ELR (cell line): ENCODE measurements at regions not wholly inside any gene's neighbourhood (a gene's known extent, or its start where the extent isn't known, plus 50 kb on each side); places are given as distances from the start of the nearest gene placed in this dataset.

Experiments
- DNase-seq: peaks from one replicate; pipeline ENCODE4 v3.0.0-alpha.2; 2015; ENCODE audit warnings: low read depth

DNA sequence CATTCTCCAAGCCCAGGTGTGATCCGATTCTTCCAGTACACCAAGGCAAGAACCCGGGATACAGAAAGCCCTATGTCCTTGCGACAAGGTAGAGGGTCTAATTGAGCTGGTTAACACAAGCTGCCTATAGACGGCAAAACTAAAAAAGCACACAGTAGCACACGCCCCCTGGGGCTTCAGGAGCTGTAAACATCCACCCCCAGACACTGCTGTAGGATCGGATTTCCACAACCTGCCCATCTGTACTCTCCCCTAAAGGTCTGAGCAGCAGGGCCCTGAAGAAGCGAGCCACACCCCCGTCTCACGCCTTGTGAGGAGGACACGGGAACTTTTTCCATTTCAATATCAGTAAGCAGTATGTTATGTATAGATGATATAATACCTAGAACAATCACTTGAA lies 624.7 kb downstream of the BUD13 start:
- DNase-seq: no peak

DNA sequence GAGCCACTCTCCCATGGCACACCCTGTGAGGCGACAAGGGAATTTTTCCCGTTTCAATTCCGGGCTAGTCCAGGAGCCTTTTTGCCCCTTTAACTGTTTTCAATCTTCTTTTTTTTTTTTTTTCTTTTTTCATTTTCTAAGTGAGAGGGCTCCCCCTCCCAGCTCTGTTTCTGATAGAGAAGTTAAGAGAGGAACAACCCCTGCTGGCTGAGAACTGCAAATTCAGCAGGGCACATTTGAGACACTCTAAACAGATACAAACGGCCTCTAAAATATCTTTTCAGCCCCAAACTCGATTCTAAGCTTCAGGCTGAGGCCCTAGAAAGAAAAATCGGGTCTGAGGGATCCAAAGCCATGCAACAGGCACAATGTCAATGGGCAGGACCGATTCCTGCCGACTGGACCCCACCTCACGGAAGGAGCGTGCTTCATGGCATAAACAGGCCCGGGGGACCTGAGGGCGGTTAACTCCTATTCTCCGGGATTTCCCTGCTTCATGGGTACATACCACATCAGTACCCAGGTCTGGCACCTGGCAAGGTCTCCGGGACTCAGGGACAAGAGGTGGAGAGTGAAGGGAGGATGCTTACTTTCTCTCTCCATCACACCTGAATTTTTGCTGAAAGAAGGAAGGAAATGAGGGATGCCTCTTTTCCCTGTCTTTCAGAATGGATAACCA lies 627.5 kb downstream of the BUD13 start:
- DNase-seq: no peak

DNA sequence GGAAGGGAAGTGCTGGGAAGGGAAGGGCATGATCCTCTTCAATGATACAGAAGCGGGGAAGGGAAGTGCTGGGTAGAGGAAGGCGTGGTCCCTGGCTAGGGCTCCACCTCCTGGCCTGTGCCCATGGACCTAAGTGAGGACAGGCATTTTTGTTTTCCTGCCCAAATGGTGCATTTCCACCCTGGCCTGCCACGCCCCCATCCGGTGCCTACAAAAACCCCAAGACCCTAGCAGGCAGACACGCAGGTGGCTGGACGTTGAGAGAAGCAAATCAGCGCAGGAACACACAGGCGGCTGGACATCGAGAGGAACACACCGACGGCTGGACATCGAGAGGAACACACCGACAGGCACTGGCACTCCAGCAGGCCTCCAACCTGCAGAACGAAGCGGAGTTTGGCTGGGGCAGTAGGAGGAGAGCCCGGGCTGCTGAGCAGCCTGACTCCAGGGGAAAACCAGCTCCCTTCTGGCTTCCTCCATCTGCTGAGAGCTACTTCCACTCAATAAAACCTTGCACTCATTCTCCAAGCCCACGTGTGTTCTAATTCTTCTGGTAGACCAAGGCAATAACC lies 628.3 kb downstream of the BUD13 start:
- DNase-seq: no peak

DNA sequence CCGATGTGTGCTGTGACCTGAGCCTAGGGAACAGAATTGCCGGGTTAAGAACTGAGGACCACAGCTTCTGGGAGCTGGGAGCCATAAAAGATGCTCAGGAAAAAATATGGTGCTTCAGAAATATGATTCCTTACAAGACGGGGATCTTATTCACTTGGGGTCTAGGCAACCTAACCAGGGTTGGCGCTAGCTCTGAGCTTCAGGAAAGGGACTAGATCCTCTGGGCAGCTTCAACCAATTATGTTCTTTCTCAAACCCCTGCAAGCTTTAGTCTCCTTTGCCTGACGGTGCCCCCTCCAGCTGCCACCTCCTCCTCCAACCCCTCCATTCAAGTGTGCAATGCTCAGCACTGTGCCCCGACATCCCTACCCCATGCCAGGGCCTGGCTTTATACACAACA lies 634.1 kb upstream of the CADM1 start:
- DNase-seq: no peak

DNA sequence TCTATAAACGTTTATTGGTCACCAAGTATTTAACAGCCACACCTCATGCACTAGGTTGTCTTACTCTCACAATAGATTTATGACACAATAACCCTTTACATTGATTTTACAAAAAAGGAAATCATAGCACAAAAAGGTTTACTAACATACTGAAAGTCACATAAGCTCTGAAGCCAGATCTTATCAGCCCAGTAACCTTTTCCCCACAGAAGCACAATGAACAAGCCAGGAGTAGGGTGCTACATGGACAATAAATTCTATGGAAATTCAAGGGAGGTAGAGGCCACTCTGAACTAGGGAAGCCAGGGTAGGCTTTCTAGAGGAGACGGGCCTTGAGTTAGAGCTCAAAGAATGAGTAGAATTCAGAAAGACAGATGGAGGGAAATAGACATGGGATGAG lies 633.5 kb upstream of the CADM1 start:
- no peak for DNase-seq

DNA sequence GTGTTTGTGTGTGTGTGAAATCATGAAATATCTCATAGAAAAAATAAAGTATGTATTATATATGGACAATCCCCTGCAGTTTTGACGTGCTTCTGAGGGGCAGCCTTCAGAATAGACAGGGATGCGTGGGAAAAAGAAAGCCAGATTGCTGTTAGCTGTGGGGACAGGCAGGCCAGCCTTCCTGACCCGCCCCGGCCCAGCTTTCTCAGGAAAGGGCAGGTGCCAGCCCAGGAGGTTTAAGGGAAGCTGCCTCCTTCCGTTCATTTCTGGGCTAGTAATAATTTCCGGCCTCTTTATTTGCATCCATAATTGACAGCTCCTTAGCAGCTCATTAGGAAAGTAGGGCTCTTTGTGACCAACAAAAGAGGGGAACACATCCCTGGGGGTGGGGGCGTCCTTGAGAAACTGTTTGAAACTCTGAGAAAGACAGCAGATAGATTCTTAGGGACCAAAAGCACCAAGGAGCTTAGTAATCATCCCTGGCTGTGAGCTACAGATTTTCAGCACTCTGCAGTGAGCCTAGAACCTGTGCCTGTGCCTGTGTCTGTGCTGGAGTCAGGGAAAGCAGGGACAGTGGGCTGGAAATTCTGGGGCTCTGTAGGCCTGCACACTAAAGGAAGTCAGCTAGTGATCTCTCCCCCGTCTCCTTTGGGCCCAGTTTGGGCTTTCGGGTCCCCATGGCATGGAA lies 632.9 kb upstream of the CADM1 start:
- DNase-seq: no peak

DNA sequence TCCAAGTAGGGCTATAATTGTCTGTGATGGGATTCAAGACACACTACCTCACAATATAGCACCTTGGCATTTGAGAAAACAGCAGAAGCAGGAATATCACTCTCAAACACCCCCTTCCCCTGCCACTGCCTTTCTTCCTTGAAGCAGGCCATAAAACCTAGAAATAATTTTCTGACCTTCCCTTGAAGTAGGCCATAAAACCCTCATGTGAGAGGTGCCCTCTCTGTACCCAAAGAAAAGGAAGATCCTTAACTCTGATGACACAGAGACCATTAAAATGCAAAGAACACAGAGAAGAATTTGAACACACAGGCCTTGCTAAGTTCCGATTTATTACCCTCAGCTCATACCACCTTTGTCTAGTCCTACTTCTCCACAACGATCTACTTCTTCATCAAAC lies 631.7 kb upstream of the CADM1 start:
- DNase-seq: no peak

DNA sequence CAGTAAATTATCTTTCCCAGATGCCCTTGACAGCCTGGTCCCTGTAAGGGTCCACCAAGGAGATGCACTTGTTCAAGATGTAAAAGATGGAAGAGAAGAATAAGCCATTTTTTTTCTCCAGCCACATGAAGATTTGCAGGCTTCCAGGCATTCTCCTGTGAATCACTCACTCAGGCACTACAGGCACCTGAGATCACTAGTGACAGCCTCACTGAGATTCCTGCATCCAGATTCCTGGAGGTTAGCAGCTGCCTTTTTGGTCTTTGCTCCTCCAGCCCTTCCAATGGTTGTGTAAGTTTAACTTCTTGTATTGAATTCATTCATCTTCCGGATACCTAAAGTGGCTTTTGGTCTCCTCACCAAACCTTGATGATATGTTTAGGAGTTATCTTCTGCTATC lies 630.2 kb upstream of the CADM1 start:
- DNase-seq: no peak

DNA sequence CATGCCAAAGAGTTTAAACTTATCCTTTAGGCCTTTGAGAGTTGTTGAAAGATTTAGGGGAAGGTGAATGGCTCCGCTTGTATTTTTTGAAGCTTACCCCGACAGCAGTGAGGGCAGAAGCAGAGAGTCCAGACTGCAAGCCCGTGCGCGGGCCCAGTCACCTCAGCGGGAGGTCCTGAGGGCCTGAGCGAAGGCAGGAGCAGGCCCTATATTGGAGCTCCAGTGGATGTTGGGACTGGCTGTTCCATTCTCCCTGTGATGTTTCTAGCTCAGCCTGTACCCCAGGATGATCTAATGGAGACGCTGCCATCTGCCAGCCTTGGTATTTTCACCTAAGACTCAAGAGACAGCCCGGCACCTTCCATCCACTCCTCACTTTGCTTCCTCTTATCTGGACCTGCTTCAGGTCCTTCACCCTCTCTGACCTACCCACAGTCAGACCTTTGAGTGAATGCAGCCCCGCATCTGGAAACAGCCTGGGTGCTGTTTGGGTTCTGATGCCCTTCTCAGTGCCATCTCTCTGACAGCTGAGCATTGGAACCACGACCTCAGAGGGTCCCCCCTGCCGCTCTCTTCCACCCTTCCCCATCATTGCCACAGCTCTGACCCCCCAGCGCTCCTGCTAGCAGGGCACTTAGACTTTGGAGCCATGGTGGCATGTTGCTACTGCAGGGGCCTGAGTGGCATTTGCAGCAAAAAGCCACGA lies 628.2 kb upstream of the CADM1 start:
- no peak for DNase-seq

DNA sequence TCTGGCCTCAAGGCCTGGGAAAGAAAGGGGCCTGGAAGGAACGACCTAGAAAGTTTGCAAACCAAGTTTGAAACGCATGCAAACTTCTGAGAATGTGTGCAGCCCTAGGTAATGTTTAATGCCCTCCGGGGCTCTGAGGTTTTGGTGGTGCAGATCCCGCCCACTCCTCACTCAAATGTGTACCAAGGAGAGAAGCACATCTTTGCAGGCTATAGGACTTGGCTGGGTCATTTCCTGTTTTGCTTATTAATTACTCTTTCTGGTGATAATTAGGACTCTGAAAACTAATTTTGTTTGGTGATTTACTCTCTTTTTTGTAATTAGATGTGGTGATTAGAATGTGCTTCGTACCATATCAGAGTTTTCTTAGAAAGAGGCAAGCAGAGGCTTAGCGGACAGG lies 625.9 kb upstream of the CADM1 start:
- no peak for DNase-seq

DNA sequence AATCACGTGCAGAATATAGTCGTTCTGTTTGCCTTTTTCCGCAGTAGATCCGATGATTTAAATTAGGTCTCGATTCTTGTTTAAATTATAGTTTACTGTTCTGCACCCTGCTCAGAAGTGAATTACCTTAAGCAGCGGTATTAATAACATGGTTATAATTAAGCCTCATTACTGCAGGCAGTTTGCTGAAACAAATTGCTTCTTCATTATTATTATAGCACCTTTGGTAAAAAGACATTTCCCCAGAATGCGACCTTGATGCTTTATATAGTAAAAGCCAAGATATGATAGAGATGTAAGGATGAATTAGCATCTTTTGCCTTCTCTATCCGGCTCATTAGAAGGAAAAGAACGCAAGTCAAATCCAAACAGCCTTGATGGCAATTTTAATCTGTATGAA lies 625.2 kb upstream of the CADM1 start:
- no peak for DNase-seq

DNA sequence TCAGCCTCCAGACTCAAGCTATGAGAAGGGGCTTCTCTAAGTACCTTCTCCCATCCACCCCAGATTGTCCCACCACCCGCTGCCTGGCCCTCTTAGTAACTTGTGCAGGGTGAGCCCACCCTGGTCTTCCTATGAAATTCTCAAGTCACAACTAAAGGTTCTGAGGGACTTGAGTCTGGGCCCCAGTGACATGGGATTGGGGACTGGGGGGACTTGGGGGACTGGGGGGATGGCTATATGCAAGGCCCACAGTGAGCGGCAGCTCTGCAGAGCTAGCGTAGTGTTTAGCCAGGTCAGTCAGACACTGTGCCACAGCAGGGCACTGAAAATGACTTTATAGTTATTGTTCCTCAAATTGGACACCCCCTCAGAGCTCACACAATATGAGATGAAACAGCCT lies 622.3 kb upstream of the CADM1 start:
- DNase-seq: no peak

DNA sequence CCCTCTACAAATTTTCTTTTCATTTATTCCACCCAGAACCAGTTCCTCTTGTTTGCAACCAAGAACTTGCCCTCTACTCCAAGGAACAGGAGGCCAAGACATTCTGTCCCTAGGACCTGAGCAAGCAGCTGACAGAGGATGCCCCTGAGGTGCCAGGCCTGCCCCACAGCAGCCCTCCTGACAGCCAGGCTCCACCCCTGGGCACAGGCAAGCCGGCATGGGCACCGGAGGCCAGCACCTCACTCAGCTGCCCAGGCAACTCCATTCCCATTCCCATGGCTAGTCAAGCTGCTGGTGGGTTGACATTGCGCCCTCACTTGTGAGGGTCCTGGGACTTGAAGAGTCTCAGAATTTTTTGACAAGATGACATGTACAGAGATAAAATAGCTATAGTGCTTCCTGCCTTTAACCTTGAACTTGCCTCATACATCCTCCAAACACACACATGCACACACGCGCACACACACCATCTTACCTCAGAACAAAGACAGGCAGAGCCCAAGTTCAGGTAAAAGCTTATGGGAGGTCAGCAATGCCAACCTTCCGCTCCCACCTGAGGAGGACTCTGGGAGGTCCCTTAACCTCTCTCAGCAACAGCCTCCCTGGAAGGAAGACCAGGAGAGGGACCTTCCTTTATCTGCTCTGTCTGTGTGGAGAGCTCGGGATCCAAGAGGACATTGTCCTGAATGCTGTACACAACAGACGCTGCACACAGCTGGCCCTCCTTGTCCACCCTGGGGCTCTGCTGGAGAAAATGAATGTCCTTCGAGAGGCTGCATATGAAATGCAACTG lies 620.9 kb upstream of the CADM1 start:
- DNase-seq: no peak

DNA sequence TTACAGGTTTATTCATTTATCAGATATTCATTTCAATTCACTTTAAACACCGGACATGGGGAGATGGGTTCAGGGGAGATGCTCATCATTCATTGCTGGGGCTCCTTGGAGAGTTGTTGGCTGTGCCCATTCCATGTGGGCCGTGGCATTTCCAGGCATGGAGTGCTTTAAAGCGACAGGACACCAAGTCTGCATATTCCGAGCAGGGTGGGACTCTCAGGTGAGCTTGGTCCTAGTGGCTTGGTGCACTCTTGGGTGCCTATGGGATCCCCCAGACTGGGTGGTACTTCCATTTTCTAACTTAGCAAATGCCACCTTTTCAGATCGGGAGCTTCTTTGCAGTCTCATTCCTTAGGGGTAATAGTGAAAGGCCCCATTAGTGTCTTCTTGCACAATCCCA lies 619.5 kb upstream of the CADM1 start:
- DNase-seq: no peak

DNA sequence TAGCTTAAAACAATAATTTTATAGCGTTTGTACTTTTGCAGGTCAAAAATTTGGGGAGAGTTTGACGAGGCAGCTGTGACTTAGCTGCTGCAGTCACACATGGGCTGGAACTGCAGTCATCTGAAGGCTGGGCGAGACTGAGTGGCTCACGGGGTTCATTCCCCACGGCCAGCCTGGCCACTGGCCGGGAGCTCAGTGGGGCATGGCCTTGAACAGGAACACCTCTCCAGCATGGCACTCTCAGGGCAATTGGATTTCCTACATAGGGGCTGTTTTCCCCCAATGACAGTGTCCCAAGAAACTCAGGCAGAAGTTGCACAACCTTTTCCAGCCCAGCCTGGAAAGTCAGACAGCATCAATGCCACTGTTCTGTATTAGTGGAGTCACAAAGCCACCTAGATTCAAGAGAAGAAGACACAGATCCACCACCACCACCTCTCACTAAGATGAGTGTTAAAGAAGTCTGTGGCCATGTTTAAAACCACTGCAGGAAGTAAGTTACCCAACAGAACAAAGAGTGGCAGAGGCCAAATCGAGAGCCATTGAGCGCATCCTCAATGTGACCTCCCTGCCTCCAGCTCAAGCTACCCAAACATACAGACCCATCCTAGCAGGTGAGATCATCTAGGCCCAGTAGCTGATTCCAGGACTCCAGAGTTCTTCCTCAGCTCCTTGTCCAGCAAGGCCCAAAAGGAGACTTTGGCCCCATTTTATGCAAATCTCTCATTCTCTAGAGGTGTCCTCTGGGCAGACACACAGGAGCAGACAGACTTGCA lies 618.7 kb upstream of the CADM1 start:
- no peak for DNase-seq

DNA sequence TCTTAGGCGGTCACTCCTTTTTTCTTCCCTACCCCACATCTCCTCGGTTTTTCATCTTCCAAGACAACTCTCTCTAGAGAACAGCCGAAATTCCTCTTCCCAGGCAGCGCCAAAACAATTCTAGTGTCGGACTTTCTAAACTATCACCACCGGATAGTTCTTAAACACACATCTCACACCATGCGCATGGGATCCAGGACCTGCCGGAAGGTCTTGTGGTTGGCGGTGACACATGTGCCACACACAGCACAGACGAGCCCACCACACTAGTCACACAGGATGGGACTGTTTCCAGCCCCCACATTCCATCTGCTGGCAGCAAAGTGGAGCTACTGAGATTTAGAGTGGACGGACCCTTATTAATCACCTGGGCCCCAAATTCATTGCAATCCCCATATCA lies 614.9 kb upstream of the CADM1 start:
- no peak for DNase-seq

DNA sequence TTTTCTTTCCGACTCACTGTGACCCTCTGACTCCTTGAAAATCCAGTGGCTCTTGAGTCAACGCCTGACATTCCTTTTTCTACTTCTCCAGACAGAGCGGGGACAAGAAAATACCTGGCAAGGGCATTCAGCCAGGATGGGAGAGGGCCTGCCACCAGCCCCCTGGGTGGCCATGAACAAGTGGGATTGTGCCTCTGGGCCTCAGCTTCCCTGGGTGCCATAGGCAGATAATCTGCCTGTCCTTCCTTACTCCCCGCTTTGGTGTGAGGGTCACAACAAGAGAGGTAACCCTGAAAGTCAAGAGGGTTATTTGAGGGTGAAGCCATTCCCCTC lies 613.9 kb upstream of the CADM1 start:
- DNase-seq: no peak

DNA sequence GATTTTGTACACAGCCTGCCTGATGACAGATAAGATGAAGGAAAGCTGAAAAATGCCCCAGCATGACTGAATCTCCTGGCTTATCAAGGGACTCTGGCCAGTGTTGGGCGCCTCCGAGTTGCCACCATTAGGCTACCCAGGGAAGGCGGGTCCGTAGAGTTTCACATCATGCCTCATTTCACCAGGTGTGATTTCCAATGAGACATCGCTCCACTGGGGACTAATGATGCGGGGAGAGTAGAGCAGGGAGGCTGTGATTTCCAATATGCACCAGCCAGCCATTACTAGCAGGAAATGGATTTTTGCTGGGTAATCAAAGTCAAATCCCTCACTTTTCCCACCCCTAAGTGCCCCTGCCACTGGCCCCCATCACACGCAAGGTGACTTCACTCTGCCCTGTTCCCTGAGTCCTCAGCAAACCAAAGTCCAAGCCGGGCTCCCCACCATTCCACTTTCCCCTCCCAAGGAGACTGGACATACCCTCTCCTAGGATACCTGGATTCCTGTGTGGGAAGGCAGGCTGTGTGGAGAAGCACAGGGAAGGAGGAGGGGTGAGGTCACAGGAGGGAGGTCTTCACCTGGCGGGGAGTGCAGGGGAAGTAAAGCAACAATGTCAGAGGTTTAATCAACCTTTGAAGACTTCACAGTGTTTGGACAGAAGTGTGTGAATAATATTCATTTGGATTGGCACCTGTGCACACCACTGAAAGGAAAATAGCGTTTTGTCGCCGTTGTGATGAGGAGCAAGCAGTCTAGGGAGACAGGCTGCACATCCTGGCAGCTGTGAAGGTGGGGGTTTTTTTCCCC lies 613.3 kb upstream of the CADM1 start:
- no peak for DNase-seq

DNA sequence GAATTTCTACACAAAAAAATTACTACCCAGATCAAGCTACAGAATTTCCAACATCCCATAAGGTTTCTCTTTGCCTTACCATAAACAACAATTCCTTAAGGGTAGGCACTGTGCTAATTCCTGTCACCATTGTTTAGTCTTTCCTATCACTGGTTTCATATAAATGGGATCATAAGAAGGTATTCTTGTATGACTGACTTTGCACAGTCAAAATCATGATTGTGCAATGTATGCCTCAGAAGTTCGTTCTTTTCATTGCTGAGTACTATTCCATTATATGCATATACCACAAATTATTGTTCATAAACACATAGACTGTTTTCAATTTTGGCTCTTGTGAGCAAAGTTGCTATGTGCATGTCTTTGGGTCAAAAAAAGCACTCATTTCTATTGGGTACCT lies 611.6 kb upstream of the CADM1 start:
- DNase-seq: no peak

DNA sequence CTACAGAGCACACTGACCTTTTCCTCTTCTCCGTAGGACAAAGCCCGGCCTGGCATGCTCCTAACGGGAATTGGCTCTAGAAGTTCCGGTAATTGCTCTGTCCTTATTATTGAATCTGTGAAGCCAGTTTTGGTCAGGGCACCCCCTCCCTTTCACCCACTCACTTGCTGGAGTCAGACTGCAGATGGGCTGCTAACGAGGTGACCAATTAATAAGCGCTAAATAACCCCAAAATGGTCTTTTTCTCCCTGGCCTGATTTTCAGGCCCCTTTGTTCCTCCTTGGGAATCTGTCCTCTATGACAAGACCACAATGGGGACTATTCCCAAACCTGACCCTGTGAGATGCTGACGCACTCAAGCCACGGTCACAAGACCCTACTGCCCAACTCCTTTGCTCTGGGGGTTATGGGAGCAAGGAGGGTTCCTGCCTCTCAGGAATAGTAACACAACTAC lies 610.0 kb upstream of the CADM1 start:
- no peak for DNase-seq
